ENCODE measurements at regions not wholly inside any gene's neighbourhood (a gene's known extent, or its start where the extent isn't known, plus 50 kb on each side); places are given as distances from the start of the nearest gene placed in this dataset.
"Not testable (repeated sequence)": the region's sequence is repeated elsewhere in the genome, so short reads cannot be mapped to it uniquely, and the experiment has no call there.

- TF ChIP-seq CTCF (IDR thresholded peaks at IDR 0.05; ENCODE audit: control insufficient read depth, insufficient read depth, low read depth, low read length, missing control alignments) = no peak
- DNase-seq (ENCODE audit: low read depth) = no peak
- no peak overlapping the region for H3K4me3 ChIP-seq (ENCODE audit: control insufficient read depth, low read depth, low read length)
Observed at GRCh38 chr3:160099834-160100233, 111.2 kb downstream of the IL12A start.

GRCh38 chr3:160100610-160101009, 112.0 kb downstream of the IL12A start:
- DNase-seq (ENCODE audit: low read depth) = no peak
- H3K4me3 ChIP-seq (ENCODE audit: control insufficient read depth, low read depth, low read length) = no peak overlapping the region
- TF ChIP-seq CTCF (IDR thresholded peaks at IDR 0.05; ENCODE audit: control insufficient read depth, insufficient read depth, low read depth, low read length, missing control alignments) = no peak

GRCh38 chr3:160102001-160102400, 113.4 kb downstream of the IL12A start:
- H3K4me3 ChIP-seq (ENCODE audit: control insufficient read depth, low read depth, low read length); DNase-seq (ENCODE audit: low read depth): not testable (repeated sequence)

GRCh38 chr3:160103397-160103796, 114.8 kb downstream of the IL12A start:
- no peak for TF ChIP-seq CTCF (IDR thresholded peaks at IDR 0.05; ENCODE audit: control insufficient read depth, insufficient read depth, low read depth, low read length, missing control alignments)
- no peak for DNase-seq (ENCODE audit: low read depth)
- H3K4me3 ChIP-seq (ENCODE audit: control insufficient read depth, low read depth, low read length) = no peak overlapping the region

- no peak for DNase-seq (ENCODE audit: low read depth)
Observed at GRCh38 chr3:160105907-160106584, 117.4 kb downstream of the IL12A start.

GRCh38 chr3:160106905-160107861, 118.0 kb upstream of the C3orf80 start:
- no peak overlapping the region for H3K4me3 ChIP-seq (ENCODE audit: control insufficient read depth, low read depth, low read length)
- DNase-seq (ENCODE audit: low read depth) = no peak
- TF ChIP-seq CTCF (IDR thresholded peaks at IDR 0.05; ENCODE audit: control insufficient read depth, insufficient read depth, low read depth, low read length, missing control alignments) = no peak

More at GRCh38 chr3:160105907-160106584, 117.4 kb downstream of the IL12A start:
- no peak overlapping the region for H3K4me3 ChIP-seq (ENCODE audit: control insufficient read depth, low read depth, low read length)
- no peak for TF ChIP-seq CTCF (IDR thresholded peaks at IDR 0.05; ENCODE audit: control insufficient read depth, insufficient read depth, low read depth, low read length, missing control alignments)

GRCh38 chr3:160108362-160108761, 116.9 kb upstream of the C3orf80 start:
- no peak for DNase-seq (ENCODE audit: low read depth)
- no peak for TF ChIP-seq CTCF (IDR thresholded peaks at IDR 0.05; ENCODE audit: control insufficient read depth, insufficient read depth, low read depth, low read length, missing control alignments)
- H3K4me3 ChIP-seq (ENCODE audit: control insufficient read depth, low read depth, low read length) = no peak overlapping the region
